Tibial nerve (tissue), 4 donors: ENCODE measurements at regions not wholly inside any gene's neighbourhood (a gene's known extent, or its start where the extent isn't known, plus 50 kb on each side); places are given as distances from the start of the nearest gene placed in this dataset.

ENCODE experiments used
- DNase-seq, 2 donors: peaks; one replicate each; pipeline ENCODE4 v3.0.0-alpha.2; 2019; ENCODE audit warnings: low spot score in 2 of 2
- H3K27ac ChIP-seq, 4 donors: fragments of 200-600 bp; sonication (generic) in 3 of 4; one replicate each; pipeline ENCODE4 v1.5.1; 2017 to 2019; ENCODE audit warnings: mild to moderate bottlenecking in 1 of 4
- H3K27me3 ChIP-seq, 2 donors: fragments of 200-600 bp; sonication (generic) in 1 of 2; one replicate each; pipeline versions ENCODE4 v1.5.1 to v1.6.0; 2017 to 2019
- H3K36me3 ChIP-seq, 3 donors: fragments of 200-600 bp; sonication (generic); one replicate each; pipeline ENCODE4 v1.5.1; 2018 to 2019
- H3K4me1 ChIP-seq, 4 donors: fragments of 200-600 bp; sonication (generic) in 3 of 4; one replicate each; pipeline ENCODE4 v1.5.1; 2017 to 2019
- H3K4me3 ChIP-seq, 4 donors: fragments of 200-600 bp; sonication (generic) in 3 of 4; one replicate each; pipeline ENCODE4 v1.5.1; 2017 to 2019; ENCODE audit warnings: mild to moderate bottlenecking in 1 of 4, moderate library complexity in 1 of 4
- H3K9me3 ChIP-seq, 4 donors: fragments of 200-600 bp; sonication (generic) in 3 of 4; one replicate each; pipeline ENCODE4 v1.5.1; 2017 to 2019
- EP300 ChIP-seq, 2 donors: sonication (generic); formaldehyde crosslinking; IDR thresholded peaks; one replicate each; pipeline ENCODE4 v1.6.1; 2017; ENCODE audit warnings: antibody characterized with exemption in 2 of 2, mild to moderate bottlenecking in 1 of 2
- POLR2A ChIP-seq, 2 donors: fragments of 450-650 bp; IDR thresholded peaks; one replicate each; pipeline ENCODE4 v1.6.1; 2017; ENCODE audit warnings: antibody characterized with exemption in 2 of 2, mild to moderate bottlenecking in 2 of 2, moderate library complexity in 2 of 2
- WGBS, 2 donors: methylation state at CpG; one replicate each; pipeline ENCODE4 v1.1.5; 2018; 5-methylcytosine and 5-hydroxymethylcytosine counted together
- TF ChIP-seq, protein P1 (sequence below), 5 experiments: fragments of 200-600 bp in 3 of 5; fragments of 450-650 bp in 2 of 5; sonication (generic) in 3 of 5; IDR thresholded peaks; one replicate each; pipeline ENCODE4 v1.5.1; 2016 to 2019; ENCODE audit warnings: antibody characterized with exemption in 5 of 5, mild to moderate bottlenecking in 3 of 5, moderate library complexity in 2 of 5

DNA sequence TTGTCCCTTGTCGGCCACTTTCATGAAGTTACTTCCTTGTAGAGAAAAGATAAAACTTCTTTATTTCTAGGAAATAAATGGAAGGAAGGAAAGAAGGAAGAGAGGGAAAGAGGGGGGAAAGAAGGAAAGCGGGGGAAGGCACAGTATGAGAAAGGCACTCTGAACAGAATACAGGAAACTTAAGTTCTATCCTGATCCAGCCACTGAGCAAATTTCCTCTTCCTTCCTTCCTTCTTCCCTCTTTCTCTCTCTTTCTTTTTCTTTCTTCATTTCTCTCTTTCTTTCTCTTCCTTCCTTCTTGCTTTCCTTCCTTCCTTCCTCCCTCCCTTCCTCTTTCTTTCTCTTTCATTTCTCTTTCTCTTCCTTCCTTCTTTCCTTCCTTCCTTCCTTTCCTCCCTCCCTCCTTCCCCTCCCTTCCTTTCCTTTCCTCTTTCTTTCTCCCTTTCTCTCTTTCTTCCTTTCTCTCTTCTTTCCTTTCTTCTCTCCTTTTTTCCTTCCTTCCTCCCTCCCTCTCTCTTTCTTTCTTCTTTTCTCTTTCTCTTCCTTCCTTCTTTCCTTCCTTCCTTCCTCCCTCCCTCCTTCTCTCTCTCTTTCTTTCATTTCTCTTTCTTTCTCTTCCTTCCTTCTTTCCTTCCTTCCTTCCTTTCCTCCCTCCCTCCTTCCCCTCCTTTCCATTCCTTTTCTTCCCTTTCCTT is 240.2 kb upstream of the BRINP1 start:
- no peak for DNase-seq
- Histone ChIP-seq H3K27ac (no peak overlapping the region), H3K4me3 (no peak overlapping the region), H3K4me1 (no peaks in the 10 kb centered on the region), H3K36me3 (no peaks in the 10 kb centered on the region), H3K9me3 (peaks cover 0 to 6% (median 0%) of the 10 kb centered on the region in 4 donors), H3K27me3 (no peaks in the 10 kb centered on the region)
- TF ChIP-seq, protein P1, sequence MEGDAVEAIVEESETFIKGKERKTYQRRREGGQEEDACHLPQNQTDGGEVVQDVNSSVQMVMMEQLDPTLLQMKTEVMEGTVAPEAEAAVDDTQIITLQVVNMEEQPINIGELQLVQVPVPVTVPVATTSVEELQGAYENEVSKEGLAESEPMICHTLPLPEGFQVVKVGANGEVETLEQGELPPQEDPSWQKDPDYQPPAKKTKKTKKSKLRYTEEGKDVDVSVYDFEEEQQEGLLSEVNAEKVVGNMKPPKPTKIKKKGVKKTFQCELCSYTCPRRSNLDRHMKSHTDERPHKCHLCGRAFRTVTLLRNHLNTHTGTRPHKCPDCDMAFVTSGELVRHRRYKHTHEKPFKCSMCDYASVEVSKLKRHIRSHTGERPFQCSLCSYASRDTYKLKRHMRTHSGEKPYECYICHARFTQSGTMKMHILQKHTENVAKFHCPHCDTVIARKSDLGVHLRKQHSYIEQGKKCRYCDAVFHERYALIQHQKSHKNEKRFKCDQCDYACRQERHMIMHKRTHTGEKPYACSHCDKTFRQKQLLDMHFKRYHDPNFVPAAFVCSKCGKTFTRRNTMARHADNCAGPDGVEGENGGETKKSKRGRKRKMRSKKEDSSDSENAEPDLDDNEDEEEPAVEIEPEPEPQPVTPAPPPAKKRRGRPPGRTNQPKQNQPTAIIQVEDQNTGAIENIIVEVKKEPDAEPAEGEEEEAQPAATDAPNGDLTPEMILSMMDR (IDR thresholded peaks at IDR 0.05) = no peak
- TF ChIP-seq POLR2A (IDR thresholded peaks at IDR 0.05) = no peak
- no peak for TF ChIP-seq EP300 (IDR thresholded peaks at IDR 0.05)
- 79 to 80% methylated on average over 2 of the region's 2 CpGs for WGBS, 2 donors

- Histone ChIP-seq H3K4me3 (no peak overlapping the region), H3K36me3 (no peaks in the 10 kb centered on the region), H3K27ac (no peak overlapping the region), H3K9me3 (no peaks in the 10 kb centered on the region), H3K4me1 (no peaks in the 10 kb centered on the region), H3K27me3 (no peaks in the 10 kb centered on the region)
- no peak for DNase-seq
- TF ChIP-seq POLR2A (IDR thresholded peaks at IDR 0.05) (no peak), EP300 (IDR thresholded peaks at IDR 0.05) (no peak)
- TF ChIP-seq, protein P1 (IDR thresholded peaks at IDR 0.05) = no peak
Measured at GRCh38 chr9:119601632-119602031, 232.4 kb upstream of the BRINP1 start.

DNA sequence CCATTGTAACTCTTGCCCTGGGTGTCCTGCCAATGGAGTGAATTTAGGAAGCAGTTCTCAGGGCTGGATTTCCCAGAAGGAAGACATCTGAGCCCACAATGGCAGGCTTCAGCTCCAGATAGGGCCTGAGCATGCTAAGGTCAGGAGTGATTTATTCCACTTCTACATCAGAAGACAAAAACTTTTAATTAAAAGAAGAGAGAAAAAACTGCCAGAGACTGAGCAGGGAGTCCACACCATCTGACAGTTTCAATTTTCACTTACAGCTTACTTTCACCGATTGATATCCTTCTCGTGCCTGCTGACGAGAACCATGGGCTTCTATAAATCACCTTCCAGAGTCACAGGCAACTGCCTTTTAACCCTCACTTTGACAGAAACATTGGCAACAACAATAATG is 228.3 kb upstream of the BRINP1 start:
- no peaks in the 10 kb centered on the region for H3K9me3 ChIP-seq
- H3K4me3 ChIP-seq = no peak overlapping the region
- WGBS, 2 donors = 45 to 47% methylated on average over 3 of the region's 3 CpGs
- no peaks in the 10 kb centered on the region for H3K27me3 ChIP-seq
- H3K27ac ChIP-seq = no peak overlapping the region
- no peak for TF ChIP-seq EP300 (IDR thresholded peaks at IDR 0.05)
- TF ChIP-seq, protein P1 (IDR thresholded peaks at IDR 0.05) = no peak
- TF ChIP-seq POLR2A (IDR thresholded peaks at IDR 0.05) = no peak
- DNase-seq = no peak
- H3K4me1 ChIP-seq = no peaks in the 10 kb centered on the region
- H3K36me3 ChIP-seq = no peaks in the 10 kb centered on the region

DNA sequence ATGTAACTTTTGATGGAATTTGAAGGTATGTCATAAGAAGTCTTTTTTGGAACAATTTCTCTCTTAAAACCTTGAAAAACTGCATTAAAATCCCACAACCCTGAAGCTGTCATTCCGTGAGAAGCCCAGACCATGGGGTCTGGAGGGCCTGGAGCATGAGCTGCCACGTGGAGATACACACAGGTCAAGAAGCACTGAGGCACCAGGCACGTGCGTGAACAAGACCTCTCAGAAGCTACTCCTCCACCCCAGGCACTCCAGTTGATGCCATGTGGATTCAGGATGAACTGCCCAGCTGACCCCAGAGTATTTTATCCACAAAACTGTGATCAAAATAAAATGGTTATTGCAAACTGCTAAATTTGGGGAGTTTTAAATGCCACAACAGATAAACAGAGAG is 227.5 kb upstream of the BRINP1 start:
- DNase-seq = no peak
- H3K4me1 ChIP-seq = no peaks in the 10 kb centered on the region
- no peaks in the 10 kb centered on the region for H3K9me3 ChIP-seq
- no peaks in the 10 kb centered on the region for H3K36me3 ChIP-seq
- no peaks in the 10 kb centered on the region for H3K27me3 ChIP-seq
- H3K27ac ChIP-seq = no peak overlapping the region
- WGBS, 2 donors = 76 to 89% methylated on average over 4 of the region's 4 CpGs
- TF ChIP-seq, protein P1 (IDR thresholded peaks at IDR 0.05) = no peak
- no peak for TF ChIP-seq POLR2A (IDR thresholded peaks at IDR 0.05)
- H3K4me3 ChIP-seq = no peak overlapping the region

- no peaks in the 10 kb centered on the region for H3K36me3 ChIP-seq
- no peak overlapping the region for H3K27ac ChIP-seq
- no peaks in the 10 kb centered on the region for H3K4me1 ChIP-seq
- no peaks in the 10 kb centered on the region for H3K9me3 ChIP-seq
- TF ChIP-seq POLR2A (IDR thresholded peaks at IDR 0.05) = no peak
- no peak for TF ChIP-seq EP300 (IDR thresholded peaks at IDR 0.05)
- TF ChIP-seq, protein P1 (IDR thresholded peaks at IDR 0.05) = no peak
- WGBS, 2 donors = 58 to 66% methylated on average over 11 to 12 of the region's 12 CpGs
- no peak overlapping the region for H3K4me3 ChIP-seq
- DNase-seq = no peak
- no peaks in the 10 kb centered on the region for H3K27me3 ChIP-seq
Measured at GRCh38 chr9:119588874-119589744, 219.9 kb upstream of the BRINP1 start.
